ENCODE measurements at regions not wholly inside any gene's neighbourhood (a gene's known extent, or its start where the extent isn't known, plus 50 kb on each side); places are given as distances from the start of the nearest gene placed in this dataset.

GRCh38 chr9:75639971-75640610, 250.4 kb upstream of the PCSK5 start:
- no peak overlapping the region for H3K4me3 ChIP-seq (ENCODE audit: low read depth, low read length)
- TF ChIP-seq CTCF (IDR thresholded peaks at IDR 0.05; ENCODE audit: low read depth, low read length), result no peak
- in situ Hi-C loops (cut with HindIII; ENCODE audit: low sequenced_read_pairs), result no loop called here
- no peak for DNase-seq (ENCODE audit: low read depth, low spot score)

- in situ Hi-C loops (cut with HindIII; ENCODE audit: low sequenced_read_pairs), result no loop called here
- no peak overlapping the region for H3K4me3 ChIP-seq (ENCODE audit: low read depth, low read length)
- no peak for DNase-seq (ENCODE audit: low read depth, low spot score)
- no peak for TF ChIP-seq CTCF (IDR thresholded peaks at IDR 0.05; ENCODE audit: low read depth, low read length)
These were observed 248.0 kb upstream of the PCSK5 start for GRCh38 chr9:75642522-75642921.

DNA sequence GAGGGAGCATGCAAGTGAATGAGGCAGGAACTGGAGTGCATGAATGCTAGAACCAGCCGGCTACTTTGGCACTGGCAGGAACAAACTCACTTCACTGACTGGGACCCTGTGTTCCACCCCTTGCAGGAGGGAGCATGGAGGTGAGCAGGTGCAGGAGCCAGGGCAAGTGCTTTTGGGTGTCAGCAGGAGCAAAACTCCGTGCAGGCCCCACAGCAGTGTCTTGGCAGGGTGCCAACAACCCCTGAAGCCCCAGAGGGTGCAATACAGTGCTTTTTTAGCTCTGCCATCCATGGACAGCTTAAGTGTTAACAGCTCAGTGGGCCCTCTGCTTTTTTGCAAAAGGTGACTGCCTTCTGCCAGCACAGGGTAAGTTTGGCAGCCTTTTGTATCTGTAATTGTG, 245.8 kb upstream of the PCSK5 start:
- no peak for DNase-seq (ENCODE audit: low read depth, low spot score)
- in situ Hi-C loops (cut with HindIII; ENCODE audit: low sequenced_read_pairs), result no loop called here
- no peak for TF ChIP-seq CTCF (IDR thresholded peaks at IDR 0.05; ENCODE audit: low read depth, low read length)
- no peak overlapping the region for H3K4me3 ChIP-seq (ENCODE audit: low read depth, low read length)

DNA sequence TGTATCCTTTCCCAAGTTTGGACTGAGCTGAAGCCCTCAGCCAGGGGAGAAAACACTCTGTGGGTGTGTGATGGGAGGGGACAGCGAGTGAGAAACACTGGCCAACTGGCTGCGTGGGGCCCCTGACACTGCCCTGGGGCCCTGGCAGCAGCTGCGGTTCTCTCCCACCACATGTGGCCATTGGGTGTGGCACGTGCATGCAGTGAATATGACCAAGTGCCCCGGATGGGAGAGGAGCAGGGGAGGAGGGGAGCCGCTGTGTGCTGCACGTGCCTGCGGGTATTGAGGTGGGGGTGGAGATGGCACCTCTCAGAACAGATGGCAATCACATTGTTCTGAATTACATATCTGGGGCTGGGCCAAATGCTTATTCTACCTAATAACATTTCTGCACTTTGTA, 242.4 kb upstream of the PCSK5 start:
- DNase-seq (ENCODE audit: low read depth, low spot score), result no peak
- in situ Hi-C loops (cut with HindIII; ENCODE audit: low sequenced_read_pairs), result no loop called here
- no peak for TF ChIP-seq CTCF (IDR thresholded peaks at IDR 0.05; ENCODE audit: low read depth, low read length)
- H3K4me3 ChIP-seq (ENCODE audit: low read depth, low read length), result no peak overlapping the region

DNA sequence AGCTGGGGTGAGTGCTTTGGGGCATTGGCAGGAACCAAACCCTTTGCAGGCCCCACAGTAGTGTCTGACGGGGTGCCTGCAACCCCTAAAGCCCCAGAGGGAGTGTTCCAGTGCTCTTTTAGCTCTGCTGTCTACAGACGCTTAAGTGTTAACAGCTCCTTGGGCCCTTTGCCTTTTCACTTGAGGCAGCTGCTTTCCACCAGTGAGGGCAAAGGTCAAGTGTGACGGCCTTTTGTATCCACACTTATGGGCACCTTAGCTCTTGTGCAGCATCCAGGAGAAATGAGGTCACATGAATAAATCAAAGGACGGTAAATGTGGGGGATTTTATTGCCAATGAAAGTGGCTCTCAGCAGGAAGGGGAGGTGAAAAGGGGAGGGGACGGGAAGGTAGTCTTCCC, 241.4 kb upstream of the PCSK5 start:
- in situ Hi-C loops (cut with HindIII; ENCODE audit: low sequenced_read_pairs), result no loop called here
- H3K4me3 ChIP-seq (ENCODE audit: low read depth, low read length), result no peak overlapping the region
- no peak for DNase-seq (ENCODE audit: low read depth, low spot score)
- no peak for TF ChIP-seq CTCF (IDR thresholded peaks at IDR 0.05; ENCODE audit: low read depth, low read length)

- no peak for DNase-seq (ENCODE audit: low read depth, low spot score)
- no peak for TF ChIP-seq CTCF (IDR thresholded peaks at IDR 0.05; ENCODE audit: low read depth, low read length)
- in situ Hi-C loops (cut with HindIII; ENCODE audit: low sequenced_read_pairs), result no loop called here
- no peak overlapping the region for H3K4me3 ChIP-seq (ENCODE audit: low read depth, low read length)
These were observed 238.8 kb upstream of the PCSK5 start for GRCh38 chr9:75651709-75652108.

- no peak for TF ChIP-seq CTCF (IDR thresholded peaks at IDR 0.05; ENCODE audit: low read depth, low read length)
- in situ Hi-C loops (cut with HindIII; ENCODE audit: low sequenced_read_pairs), result no loop called here
- DNase-seq (ENCODE audit: low read depth, low spot score), result no peak
These were observed 237.1 kb upstream of the PCSK5 start for GRCh38 chr9:75653335-75653734.

More at GRCh38 chr9:75653335-75653734, 237.1 kb upstream of the PCSK5 start:
- no peak overlapping the region for H3K4me3 ChIP-seq (ENCODE audit: low read depth, low read length)
